NCI-H510A treated with DMSO at 0.1 percent for 48 hours (cell line): ENCODE measurements at regions not wholly inside any gene's neighbourhood (a gene's known extent, or its start where the extent isn't known, plus 50 kb on each side); places are given as distances from the start of the nearest gene placed in this dataset.
A peak's percentile ranks its signal among the peaks of the same experiment; 100 is the strongest.

ENCODE experiments used
- DNase-seq: peaks from one replicate; lab custom pipeline; 2025; lab: John Stamatoyannopoulos, UW

GRCh38 chr2:81206216-81206615 is 901.7 kb upstream of the LRRTM1 start:
- DNase-seq = no peak

GRCh38 chr2:81196933-81197628 is 892.5 kb upstream of the LRRTM1 start:
- no peak for DNase-seq

- no peak for DNase-seq
Measured at GRCh38 chr2:81196383-81196851, 891.9 kb upstream of the LRRTM1 start.

GRCh38 chr2:81195774-81196382 is 891.3 kb upstream of the LRRTM1 start:
- no peak for DNase-seq

GRCh38 chr2:81195017-81195773 is 890.6 kb upstream of the LRRTM1 start:
- no peak for DNase-seq

GRCh38 chr2:81194581-81194980 is 890.0 kb upstream of the LRRTM1 start:
- DNase-seq = no peak

- DNase-seq = no peak
Measured at GRCh38 chr2:81194176-81194575, 889.6 kb upstream of the LRRTM1 start.

GRCh38 chr2:81181845-81182244 is 877.3 kb upstream of the LRRTM1 start:
- DNase-seq = no peak

- DNase-seq = no peak
Measured at GRCh38 chr2:81171447-81171846, 866.9 kb upstream of the LRRTM1 start.

GRCh38 chr2:81163583-81163982 is 859.0 kb upstream of the LRRTM1 start:
- no peak for DNase-seq

GRCh38 chr2:81158505-81158904 is 854.0 kb upstream of the LRRTM1 start:
- no peak for DNase-seq

GRCh38 chr2:81148323-81148722 is 843.8 kb upstream of the LRRTM1 start:
- no peak for DNase-seq

GRCh38 chr2:81136296-81136695 is 831.7 kb upstream of the LRRTM1 start:
- DNase-seq = no peak

- no peak for DNase-seq
Measured at GRCh38 chr2:81097361-81097760, 792.8 kb upstream of the LRRTM1 start.

GRCh38 chr2:81093031-81093430 is 788.5 kb upstream of the LRRTM1 start:
- DNase-seq = no peak

GRCh38 chr2:81087646-81088045 is 783.1 kb upstream of the LRRTM1 start:
- no peak for DNase-seq

- no peak for DNase-seq
Measured at GRCh38 chr2:81084101-81084500, 779.5 kb upstream of the LRRTM1 start.

- DNase-seq = no peak
Measured at GRCh38 chr2:81078631-81079030, 774.1 kb upstream of the LRRTM1 start.

- no peak for DNase-seq
Measured at GRCh38 chr2:81078102-81078501, 773.5 kb upstream of the LRRTM1 start.

GRCh38 chr2:81077396-81077795 is 772.8 kb upstream of the LRRTM1 start:
- DNase-seq = no peak

- no peak for DNase-seq
Measured at GRCh38 chr2:81073412-81073811, 768.9 kb upstream of the LRRTM1 start.

GRCh38 chr2:81068144-81068543 is 763.6 kb upstream of the LRRTM1 start:
- no peak for DNase-seq

- DNase-seq = peak; percentile 88
Measured at GRCh38 chr2:81061016-81061415, 756.5 kb upstream of the LRRTM1 start.
